ENCODE measurements at regions not wholly inside any gene's neighbourhood (a gene's known extent, or its start where the extent isn't known, plus 50 kb on each side); places are given as distances from the start of the nearest gene placed in this dataset.

DNA sequence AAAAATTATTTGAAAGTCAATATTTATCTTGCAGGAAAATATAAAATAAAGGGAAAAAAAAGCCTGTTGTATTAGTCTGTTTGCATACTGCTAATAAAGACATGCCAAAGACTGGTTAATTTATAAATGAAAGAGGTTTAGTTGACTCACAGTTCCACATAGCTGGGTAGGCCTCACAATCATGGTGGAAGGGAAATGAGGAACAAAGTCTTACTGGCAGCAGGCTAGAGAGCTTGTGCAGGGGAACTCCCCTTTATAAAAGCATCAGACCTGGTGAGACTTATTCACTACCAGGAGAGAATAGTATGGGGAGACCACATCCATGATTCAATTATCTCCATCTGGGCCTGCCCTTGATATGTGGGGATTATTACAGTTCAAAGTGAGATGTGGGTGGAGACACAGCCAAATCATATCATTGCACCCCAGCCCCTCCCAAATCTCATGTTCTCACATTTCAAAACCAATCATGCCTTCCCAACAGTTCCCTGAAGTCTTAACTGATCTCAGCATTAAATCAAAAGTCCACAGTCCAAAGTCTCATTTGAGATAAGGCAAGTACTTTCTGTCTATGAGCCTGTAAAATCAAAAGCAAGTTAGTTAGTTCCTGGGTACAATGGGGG lies 1416.5 kb upstream of the SPRY2 start:
- no peak overlapping the region for H3K27ac Mint-ChIP-seq (ENCODE audit: low read depth, unreplicated experiment)
- H3K36me3 Mint-ChIP-seq (ENCODE audit: insufficient read depth, unreplicated experiment): no peaks in the 10 kb centered on the region
- intact Hi-C loops (cut with micrococcal nuclease): no loop called here
- TF ChIP-seq, protein P1, sequence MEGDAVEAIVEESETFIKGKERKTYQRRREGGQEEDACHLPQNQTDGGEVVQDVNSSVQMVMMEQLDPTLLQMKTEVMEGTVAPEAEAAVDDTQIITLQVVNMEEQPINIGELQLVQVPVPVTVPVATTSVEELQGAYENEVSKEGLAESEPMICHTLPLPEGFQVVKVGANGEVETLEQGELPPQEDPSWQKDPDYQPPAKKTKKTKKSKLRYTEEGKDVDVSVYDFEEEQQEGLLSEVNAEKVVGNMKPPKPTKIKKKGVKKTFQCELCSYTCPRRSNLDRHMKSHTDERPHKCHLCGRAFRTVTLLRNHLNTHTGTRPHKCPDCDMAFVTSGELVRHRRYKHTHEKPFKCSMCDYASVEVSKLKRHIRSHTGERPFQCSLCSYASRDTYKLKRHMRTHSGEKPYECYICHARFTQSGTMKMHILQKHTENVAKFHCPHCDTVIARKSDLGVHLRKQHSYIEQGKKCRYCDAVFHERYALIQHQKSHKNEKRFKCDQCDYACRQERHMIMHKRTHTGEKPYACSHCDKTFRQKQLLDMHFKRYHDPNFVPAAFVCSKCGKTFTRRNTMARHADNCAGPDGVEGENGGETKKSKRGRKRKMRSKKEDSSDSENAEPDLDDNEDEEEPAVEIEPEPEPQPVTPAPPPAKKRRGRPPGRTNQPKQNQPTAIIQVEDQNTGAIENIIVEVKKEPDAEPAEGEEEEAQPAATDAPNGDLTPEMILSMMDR (IDR thresholded peaks at IDR 0.05; ENCODE audit: unreplicated experiment): no peak
- no peak for DNase-seq (ENCODE audit: unreplicated experiment)
- no peaks in the 10 kb centered on the region for H3K27me3 Mint-ChIP-seq (ENCODE audit: insufficient read depth, unreplicated experiment)
- ChIA-PET CTCF (interaction anchor here (0.8 kb wide), 1 partner anchor 75 kb away, joined by 3 read pairs; no protein-coding TSS in a partner anchor), POLR2A (no interaction called here)
- peaks cover 6% of the 10 kb centered on the region for H3K4me1 Mint-ChIP-seq (ENCODE audit: insufficient read depth, unreplicated experiment)
- H3K9me3 Mint-ChIP-seq (ENCODE audit: unreplicated experiment): no peaks in the 10 kb centered on the region
- no peak overlapping the region for H3K4me3 Mint-ChIP-seq (ENCODE audit: unreplicated experiment)
- BruUV-seq (replicated peaks): no TSS peak

DNA sequence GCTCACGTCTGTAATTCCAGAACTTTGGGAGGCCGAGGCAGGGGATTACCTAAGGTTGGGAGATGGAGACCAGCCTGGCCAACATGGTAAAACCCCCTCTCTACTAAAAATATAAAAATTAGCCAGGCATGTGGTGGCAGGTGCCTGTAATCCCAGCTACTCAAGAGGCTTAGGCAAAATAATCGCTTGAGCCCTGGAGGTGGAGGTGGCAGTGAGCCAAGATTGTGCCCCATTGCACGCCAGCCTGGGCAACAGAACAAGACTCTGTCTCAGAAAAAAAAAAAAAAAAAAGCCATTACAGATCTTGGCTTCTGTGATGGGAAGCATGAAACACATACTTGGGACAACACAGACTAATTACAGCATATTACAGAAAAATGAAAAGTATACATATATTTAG lies 1404.5 kb upstream of the SPRY2 start:
- Mint-ChIP-seq H3K9me3 (ENCODE audit: unreplicated experiment) (peaks cover 7% of the 10 kb centered on the region), H3K27ac (ENCODE audit: low read depth, unreplicated experiment) (no peak overlapping the region), H3K4me3 (ENCODE audit: unreplicated experiment) (no peak overlapping the region), H3K36me3 (ENCODE audit: insufficient read depth, unreplicated experiment) (no peaks in the 10 kb centered on the region), H3K27me3 (ENCODE audit: insufficient read depth, unreplicated experiment) (no peaks in the 10 kb centered on the region), H3K4me1 (ENCODE audit: insufficient read depth, unreplicated experiment) (no peaks in the 10 kb centered on the region)
- intact Hi-C loops (cut with micrococcal nuclease): no loop called here
- DNase-seq (ENCODE audit: unreplicated experiment): no peak
- TF ChIP-seq, protein P1 (IDR thresholded peaks at IDR 0.05; ENCODE audit: unreplicated experiment): no peak
- CTCF ChIA-PET: no interaction called here
- POLR2A ChIA-PET: no interaction called here
- no TSS peak for BruUV-seq (replicated peaks)

DNA sequence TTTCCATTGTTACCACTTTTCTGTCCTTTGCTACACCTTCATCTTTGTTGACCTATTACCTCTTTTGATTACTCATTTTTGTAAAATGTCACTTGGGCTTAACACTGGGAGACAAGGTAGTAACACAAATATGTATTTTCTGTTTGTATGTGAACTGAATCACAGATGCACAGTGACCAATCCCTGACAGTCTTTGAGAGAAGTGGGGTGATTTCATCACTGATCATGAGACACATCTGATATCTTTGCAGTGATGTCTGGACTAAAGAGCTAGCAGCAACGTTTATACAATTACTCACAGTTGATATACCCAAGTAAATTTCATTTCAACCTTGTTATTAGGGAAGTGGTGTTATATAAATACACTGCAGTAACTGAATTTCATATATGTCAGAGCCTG lies 1397.4 kb upstream of the SPRY2 start:
- H3K27ac Mint-ChIP-seq (ENCODE audit: low read depth, unreplicated experiment): no peak overlapping the region
- no TSS peak for BruUV-seq (replicated peaks)
- H3K4me1 Mint-ChIP-seq (ENCODE audit: insufficient read depth, unreplicated experiment): no peaks in the 10 kb centered on the region
- H3K4me3 Mint-ChIP-seq (ENCODE audit: unreplicated experiment): no peak overlapping the region
- CTCF ChIA-PET: no interaction called here
- H3K27me3 Mint-ChIP-seq (ENCODE audit: insufficient read depth, unreplicated experiment): no peaks in the 10 kb centered on the region
- no peaks in the 10 kb centered on the region for H3K9me3 Mint-ChIP-seq (ENCODE audit: unreplicated experiment)
- peak; percentile 14 for DNase-seq (ENCODE audit: unreplicated experiment)
- intact Hi-C loops (cut with micrococcal nuclease): no loop called here
- TF ChIP-seq, protein P1 (IDR thresholded peaks at IDR 0.05; ENCODE audit: unreplicated experiment): no peak
- POLR2A ChIA-PET: interaction anchor here (0.8 kb wide), 1 partner anchor 12 kb away, joined by 5 read pairs; no protein-coding TSS in a partner anchor
- H3K36me3 Mint-ChIP-seq (ENCODE audit: insufficient read depth, unreplicated experiment): no peaks in the 10 kb centered on the region

DNA sequence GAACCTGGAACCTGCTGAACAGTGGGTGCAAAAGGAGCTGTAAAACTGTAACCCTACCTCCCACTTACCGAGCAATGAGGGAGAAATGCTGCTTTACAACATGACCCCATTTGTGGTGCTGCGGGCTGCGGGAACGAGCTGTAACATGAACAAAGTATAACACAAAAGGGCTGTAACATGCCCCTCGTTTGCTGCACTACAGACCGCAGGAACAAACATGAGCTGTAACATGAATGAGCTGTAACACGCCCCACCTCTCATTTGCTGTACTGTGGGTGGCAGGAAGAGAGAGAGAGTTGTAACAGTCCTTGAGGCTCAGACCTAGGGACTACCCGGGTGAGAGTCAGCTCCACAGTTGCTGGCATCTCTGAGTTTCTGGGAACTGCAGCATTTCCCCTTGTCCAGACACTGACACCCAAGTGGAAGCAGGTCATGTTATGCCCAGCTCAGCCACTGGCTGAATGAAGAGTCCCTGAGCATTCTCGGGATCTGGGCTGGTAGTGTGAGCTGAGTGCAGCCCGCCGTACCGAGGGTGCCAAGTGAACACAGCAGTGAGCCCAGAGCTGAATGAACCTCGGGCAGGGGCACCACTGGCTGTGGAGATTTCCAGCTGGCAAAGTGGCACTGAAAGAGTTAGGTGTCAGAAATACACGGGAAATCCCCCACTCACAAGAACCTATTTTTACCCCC lies 1385.3 kb upstream of the SPRY2 start:
- peak overlapping the region; percentile 57 for H3K27ac Mint-ChIP-seq (ENCODE audit: low read depth, unreplicated experiment)
- no peaks in the 10 kb centered on the region for H3K27me3 Mint-ChIP-seq (ENCODE audit: insufficient read depth, unreplicated experiment)
- intact Hi-C loops (cut with micrococcal nuclease): no loop called here
- H3K4me3 Mint-ChIP-seq (ENCODE audit: unreplicated experiment): peak overlapping the region; percentile 16
- peaks cover 7% of the 10 kb centered on the region for H3K4me1 Mint-ChIP-seq (ENCODE audit: insufficient read depth, unreplicated experiment)
- no peaks in the 10 kb centered on the region for H3K36me3 Mint-ChIP-seq (ENCODE audit: insufficient read depth, unreplicated experiment)
- no peaks in the 10 kb centered on the region for H3K9me3 Mint-ChIP-seq (ENCODE audit: unreplicated experiment)
- ChIA-PET CTCF (interaction anchor here (0.5 to 1.2 kb wide), 3 partner anchors 86 to 464 kb away, joined by 4 to 5 read pairs (median 5); no protein-coding TSS in a partner anchor), POLR2A (interaction anchor here (0.7 to 1.6 kb wide), 2 partner anchors 12 to 46 kb away, joined by 4 to 5 read pairs; no protein-coding TSS in a partner anchor)
- peak; percentile 22 for DNase-seq (ENCODE audit: unreplicated experiment)
- no TSS peak for BruUV-seq (replicated peaks)
- TF ChIP-seq, protein P1 (IDR thresholded peaks at IDR 0.05; ENCODE audit: unreplicated experiment): no peak
